ENCODE measurements at regions not wholly inside any gene's neighbourhood (a gene's known extent, or its start where the extent isn't known, plus 50 kb on each side); places are given as distances from the start of the nearest gene placed in this dataset.
A peak's percentile ranks its signal among the peaks of the same experiment; 100 is the strongest.

GRCh38 chr16:54546521-54546920, 259.9 kb upstream of the IRX3 start:
- no peak for DNase-seq (ENCODE audit: extremely low read depth, low read depth)

GRCh38 chr16:54545854-54546511, 259.4 kb upstream of the IRX3 start:
- no peak for DNase-seq (ENCODE audit: extremely low read depth, low read depth)
- TF ChIP-seq CTCF (IDR thresholded peaks at IDR 0.05; ENCODE audit: low read depth, low read length) = no peak

More at GRCh38 chr16:54546521-54546920, 259.9 kb upstream of the IRX3 start:
- TF ChIP-seq CTCF (IDR thresholded peaks at IDR 0.05; ENCODE audit: low read depth, low read length) = no peak

GRCh38 chr16:54544553-54545180, 258.1 kb upstream of the IRX3 start:
- no peak for TF ChIP-seq CTCF (IDR thresholded peaks at IDR 0.05; ENCODE audit: low read depth, low read length)
- no peak for DNase-seq (ENCODE audit: extremely low read depth, low read depth)

GRCh38 chr16:54542805-54543505, 256.4 kb upstream of the IRX3 start:
- TF ChIP-seq CTCF (IDR thresholded peaks at IDR 0.05; ENCODE audit: low read depth, low read length) = no peak
- DNase-seq (ENCODE audit: extremely low read depth, low read depth) = no peak

- no peak for DNase-seq (ENCODE audit: extremely low read depth, low read depth)
- no peak for TF ChIP-seq CTCF (IDR thresholded peaks at IDR 0.05; ENCODE audit: low read depth, low read length)
Observed at GRCh38 chr16:54540525-54541180, 254.1 kb upstream of the IRX3 start.

- no peak for DNase-seq (ENCODE audit: extremely low read depth, low read depth)
- TF ChIP-seq CTCF (IDR thresholded peaks at IDR 0.05; ENCODE audit: low read depth, low read length) = peak; percentile 33
Observed at GRCh38 chr16:54538276-54538675, 251.7 kb upstream of the IRX3 start.
